PC-9 (cell line): ENCODE measurements at regions not wholly inside any gene's neighbourhood (a gene's known extent, or its start where the extent isn't known, plus 50 kb on each side); places are given as distances from the start of the nearest gene placed in this dataset.

ENCODE experiments used
- EZH2 ChIP-seq: fragments of 200-600 bp; sonication (generic); IDR thresholded peaks from 2 replicates; pipeline ENCODE4 v1.8.0; 2017; ENCODE audit warnings: antibody characterized with exemption, low read depth
- TF ChIP-seq, protein P1 (sequence below): fragments of 200-600 bp; sonication (generic); conservative IDR thresholded peaks from 2 replicates; pipeline ENCODE4 v1.6.1; 2017; ENCODE audit warnings: mixed run types, antibody characterized with exemption, mild to moderate bottlenecking, moderate library complexity

- TF ChIP-seq, protein P1, sequence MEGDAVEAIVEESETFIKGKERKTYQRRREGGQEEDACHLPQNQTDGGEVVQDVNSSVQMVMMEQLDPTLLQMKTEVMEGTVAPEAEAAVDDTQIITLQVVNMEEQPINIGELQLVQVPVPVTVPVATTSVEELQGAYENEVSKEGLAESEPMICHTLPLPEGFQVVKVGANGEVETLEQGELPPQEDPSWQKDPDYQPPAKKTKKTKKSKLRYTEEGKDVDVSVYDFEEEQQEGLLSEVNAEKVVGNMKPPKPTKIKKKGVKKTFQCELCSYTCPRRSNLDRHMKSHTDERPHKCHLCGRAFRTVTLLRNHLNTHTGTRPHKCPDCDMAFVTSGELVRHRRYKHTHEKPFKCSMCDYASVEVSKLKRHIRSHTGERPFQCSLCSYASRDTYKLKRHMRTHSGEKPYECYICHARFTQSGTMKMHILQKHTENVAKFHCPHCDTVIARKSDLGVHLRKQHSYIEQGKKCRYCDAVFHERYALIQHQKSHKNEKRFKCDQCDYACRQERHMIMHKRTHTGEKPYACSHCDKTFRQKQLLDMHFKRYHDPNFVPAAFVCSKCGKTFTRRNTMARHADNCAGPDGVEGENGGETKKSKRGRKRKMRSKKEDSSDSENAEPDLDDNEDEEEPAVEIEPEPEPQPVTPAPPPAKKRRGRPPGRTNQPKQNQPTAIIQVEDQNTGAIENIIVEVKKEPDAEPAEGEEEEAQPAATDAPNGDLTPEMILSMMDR, result no peak
- no peak for TF ChIP-seq EZH2
Observed at GRCh38 chr6:117817499-117817898, 89.6 kb upstream of the SLC35F1 start.
